ENCODE measurements at regions not wholly inside any gene's neighbourhood (a gene's known extent, or its start where the extent isn't known, plus 50 kb on each side); places are given as distances from the start of the nearest gene placed in this dataset.

GRCh38 chr5:173817561-173817960 is 70.6 kb upstream of the CPEB4 start:
- ChIA-PET POLR2A (no interaction called here), CTCF (no interaction called here)
- no peak for DNase-seq (ENCODE audit: low read depth, low spot score)
- no peak for TF ChIP-seq CTCF (IDR thresholded peaks at IDR 0.05; ENCODE audit: insufficient read depth, low read length, missing control alignments)
- no peak overlapping the region for H3K4me3 ChIP-seq (ENCODE audit: low read depth, low read length)

DNA sequence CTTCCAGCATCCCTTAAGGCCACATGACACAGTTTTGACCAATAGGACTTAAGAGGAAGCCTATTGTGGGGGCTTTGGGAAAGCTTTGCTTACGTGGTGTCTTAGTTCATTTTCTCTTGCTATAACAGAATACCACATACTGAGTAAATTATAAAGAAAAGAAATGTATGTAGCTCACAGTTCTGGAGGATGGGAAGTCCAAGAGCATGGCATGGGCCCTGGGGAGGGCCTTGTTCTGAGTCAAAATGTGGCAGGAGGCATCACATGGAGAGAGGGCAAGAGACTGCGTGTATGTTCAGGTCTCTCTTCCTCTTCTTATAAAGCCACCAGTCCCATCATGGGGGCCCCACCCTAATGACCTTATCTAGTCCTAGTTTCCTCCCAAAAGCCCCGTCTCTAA is 68.6 kb upstream of the CPEB4 start:
- CTCF ChIA-PET = no interaction called here
- TF ChIP-seq CTCF (IDR thresholded peaks at IDR 0.05; ENCODE audit: insufficient read depth, low read length, missing control alignments) = no peak
- no peak overlapping the region for H3K4me3 ChIP-seq (ENCODE audit: low read depth, low read length)
- POLR2A ChIA-PET = no interaction called here
- no peak for DNase-seq (ENCODE audit: low read depth, low spot score)

DNA sequence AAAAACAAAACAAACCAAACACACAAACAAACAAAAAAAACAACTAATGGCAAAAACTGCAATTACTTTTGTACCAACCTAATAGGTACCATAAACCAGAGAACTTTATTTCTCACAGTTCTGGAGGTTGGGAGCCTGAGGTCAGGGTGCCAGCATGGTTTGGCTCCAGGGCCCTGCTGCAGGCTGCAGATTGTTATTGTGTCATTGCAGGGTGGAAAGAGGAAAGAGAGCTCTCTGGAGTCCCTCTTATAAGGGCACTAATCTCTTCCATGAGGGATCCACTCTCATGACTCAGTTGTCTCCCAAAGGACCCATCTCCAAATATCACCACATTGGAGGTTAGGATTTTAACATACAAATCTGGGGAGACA is 64.9 kb upstream of the CPEB4 start:
- TF ChIP-seq CTCF (IDR thresholded peaks at IDR 0.05; ENCODE audit: insufficient read depth, low read length, missing control alignments) = no peak
- no peak for DNase-seq (ENCODE audit: low read depth, low spot score)
- H3K4me3 ChIP-seq (ENCODE audit: low read depth, low read length) = no peak overlapping the region
- ChIA-PET POLR2A (no interaction called here), CTCF (interaction anchor here (2.2 kb wide), 1 partner anchor 10 kb away, joined by 8 read pairs; no protein-coding TSS in a partner anchor)

DNA sequence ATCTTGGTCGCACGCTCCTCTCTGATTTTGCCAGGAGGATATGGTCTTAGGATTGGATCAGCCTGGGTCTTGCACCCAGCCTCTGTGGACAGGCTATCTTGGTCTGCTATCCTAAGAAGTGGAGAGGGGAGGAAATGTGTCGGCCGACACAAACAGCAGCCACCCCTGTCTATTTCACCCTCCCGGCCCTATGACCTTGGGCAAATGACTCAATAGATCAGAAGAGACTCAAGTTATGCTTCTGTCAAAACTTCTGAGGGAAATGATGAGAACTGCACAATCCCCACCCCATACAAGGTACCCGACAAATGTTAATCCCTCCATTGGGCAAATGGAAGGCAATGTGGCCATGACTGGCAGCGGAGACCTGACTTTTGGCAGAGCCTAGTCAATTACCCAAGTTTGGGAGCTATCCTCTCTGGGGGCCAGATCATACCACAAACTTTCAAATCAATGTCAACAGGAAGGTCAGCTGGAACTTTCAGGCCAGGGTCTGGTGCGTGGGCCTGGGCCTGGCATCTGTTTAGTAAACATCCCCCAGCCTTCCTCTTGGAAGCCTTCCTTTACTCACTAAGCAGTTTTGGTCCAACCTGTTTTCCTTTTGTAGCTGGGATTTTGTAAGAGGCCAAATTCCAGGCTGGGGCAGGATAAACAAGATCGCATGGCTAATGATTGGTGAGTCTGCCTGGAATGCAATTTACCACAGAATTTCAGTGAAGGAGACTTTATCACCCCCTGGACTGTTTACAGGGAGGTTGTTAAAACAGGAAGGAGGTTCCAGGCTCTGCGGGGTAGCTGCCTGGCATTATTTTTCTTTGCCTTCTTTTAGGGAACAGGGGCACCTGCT is 64.2 kb upstream of the CPEB4 start:
- POLR2A ChIA-PET = interaction anchor here (1.1 kb wide), 1 partner anchor 64 kb away, joined by 3 read pairs; the partner anchor contains the start of gene CPEB4
- TF ChIP-seq CTCF (IDR thresholded peaks at IDR 0.05; ENCODE audit: insufficient read depth, low read length, missing control alignments) = no peak
- no peak overlapping the region for H3K4me3 ChIP-seq (ENCODE audit: low read depth, low read length)
- CTCF ChIA-PET = interaction anchor here (1.0 to 1.3 kb wide), 2 partner anchors 149 to 493 kb away, joined by 3 to 4 read pairs; no protein-coding TSS in a partner anchor
- DNase-seq (ENCODE audit: low read depth, low spot score) = peak; percentile 90

DNA sequence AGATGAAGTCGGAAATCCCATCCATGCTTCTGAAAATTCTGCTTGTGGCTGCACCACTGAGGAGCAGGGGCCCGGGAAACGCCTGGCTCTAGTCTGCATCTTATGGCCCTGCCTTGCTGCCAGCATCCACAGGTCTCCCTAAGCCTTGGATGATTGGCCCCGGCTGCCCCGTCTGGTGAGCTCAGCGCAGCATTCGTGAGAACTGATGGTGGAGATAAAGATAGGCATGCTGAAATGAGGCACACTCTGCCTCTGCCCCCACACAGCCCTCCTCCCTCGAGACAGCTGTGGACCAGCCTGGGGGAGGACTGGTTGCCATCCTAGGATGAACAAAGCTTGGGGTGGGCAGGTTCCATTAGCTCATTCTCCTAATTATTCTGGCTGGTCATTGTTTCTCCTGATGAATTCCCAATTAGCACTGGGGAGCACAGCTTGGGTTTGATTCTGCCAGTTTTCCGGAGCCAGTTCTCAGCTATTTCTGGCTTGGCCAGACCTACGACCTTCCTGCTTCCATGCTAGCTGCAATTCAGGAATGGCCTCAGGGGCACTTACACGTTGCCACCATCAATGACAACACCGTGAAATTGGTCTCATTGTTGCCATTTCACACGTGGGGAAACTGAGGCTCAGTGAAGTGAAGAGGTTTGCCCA is 62.8 kb upstream of the CPEB4 start:
- POLR2A ChIA-PET = interaction anchor here (0.7 kb wide), 1 partner anchor 1167 kb away, joined by 4 read pairs; no protein-coding TSS in a partner anchor
- peak; percentile 57 for DNase-seq (ENCODE audit: low read depth, low spot score)
- no peak for TF ChIP-seq CTCF (IDR thresholded peaks at IDR 0.05; ENCODE audit: insufficient read depth, low read length, missing control alignments)
- no peak overlapping the region for H3K4me3 ChIP-seq (ENCODE audit: low read depth, low read length)
- CTCF ChIA-PET = no interaction called here

GRCh38 chr5:173826086-173826427 is 62.1 kb upstream of the CPEB4 start:
- no peak overlapping the region for H3K4me3 ChIP-seq (ENCODE audit: low read depth, low read length)
- TF ChIP-seq CTCF (IDR thresholded peaks at IDR 0.05; ENCODE audit: insufficient read depth, low read length, missing control alignments) = no peak
- ChIA-PET CTCF (interaction anchor here (1.6 kb wide), 1 partner anchor 147 kb away, joined by 4 read pairs; no protein-coding TSS in a partner anchor), POLR2A (interaction anchor here (0.7 kb wide), 1 partner anchor 1167 kb away, joined by 4 read pairs; no protein-coding TSS in a partner anchor)
- DNase-seq (ENCODE audit: low read depth, low spot score) = no peak
